SH-SY5Y (cell line): ENCODE measurements at regions not wholly inside any gene's neighbourhood (a gene's known extent, or its start where the extent isn't known, plus 50 kb on each side); places are given as distances from the start of the nearest gene placed in this dataset.

Experiments
- GATA2 ChIP-seq: IDR thresholded peaks from 2 replicates; pipeline ENCODE4 v1.6.1; 2011; ENCODE audit warnings: mild to moderate bottlenecking, low read depth, low read length
- GATA3 ChIP-seq: IDR thresholded peaks from 2 replicates; pipeline ENCODE4 v1.6.1; 2011; ENCODE audit warnings: low read depth, mild to moderate bottlenecking, low read length, moderate library complexity

DNA sequence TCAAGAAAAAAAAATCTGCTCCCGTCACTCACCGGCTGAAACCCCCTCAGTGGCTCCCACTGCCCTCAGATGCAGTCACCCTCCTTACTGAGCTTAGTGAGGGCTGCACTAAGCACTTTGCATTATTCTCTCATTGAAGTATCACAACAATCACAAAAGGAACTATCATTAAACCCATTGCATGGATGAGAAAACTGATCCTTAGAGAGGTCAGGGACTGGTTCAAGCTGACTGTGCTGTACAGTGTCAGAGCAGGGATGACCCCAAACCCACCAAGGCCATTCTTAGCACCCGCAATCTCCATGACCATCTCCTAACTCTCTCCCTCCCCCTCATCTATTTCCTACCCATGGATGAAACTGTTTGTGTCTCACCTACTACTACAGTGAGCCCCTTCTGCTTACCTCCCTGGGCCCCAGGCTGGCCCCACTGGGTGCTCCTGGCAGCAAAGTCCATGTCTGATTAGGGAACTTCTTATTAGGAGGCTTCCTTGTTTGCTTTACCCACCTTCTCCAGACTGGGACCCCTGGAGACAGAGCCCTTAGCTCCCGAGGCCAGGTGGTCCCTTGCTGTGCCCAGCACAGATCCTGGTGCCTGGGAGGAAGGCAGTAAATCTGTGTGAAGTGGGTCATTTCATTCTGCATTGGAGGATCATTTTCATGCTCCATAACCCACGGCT, 139.3 kb upstream of the ID2 start:
- no peak for TF ChIP-seq GATA3
- no peak for TF ChIP-seq GATA2
